GM12878 (cell line): ENCODE measurements at regions not wholly inside any gene's neighbourhood (a gene's known extent, or its start where the extent isn't known, plus 50 kb on each side); places are given as distances from the start of the nearest gene placed in this dataset.

Source experiments
- ATAC-seq: fragments of 200-7000 bp; cut with Tn5 transposase; 3 replicates; pipeline ENCODE4 v1.9.1; 2020; ENCODE audit warnings: mild to moderate bottlenecking, moderate library complexity
- BruUV-seq: library from RNA; stranded (reverse); fragments of 400-500 nt; replicated peaks from 2 replicates; lab custom pipeline; 2021; lab: Mats Ljungman, UMichigan
- CTCF ChIA-PET: fragments of 300-600 bp; sonication (Branson Sonifier 250); formaldehyde crosslinking; extraction: SDS; loops from one replicate; lab custom pipeline; 2021; ENCODE audit warnings: inconsistent platforms; lab: Yijun Ruan, JAX
- POLR2A ChIA-PET: fragments of 350-600 bp; formaldehyde crosslinking; extraction: SDS; loops from one replicate; lab custom pipeline; 2021; ENCODE audit warnings: inconsistent platforms; lab: Charles Lee
- RAD21 ChIA-PET: fragments of 300-600 bp; sonication (Branson Sonifier 250); formaldehyde crosslinking; loops from one replicate; lab custom pipeline; 2023; ENCODE audit warnings: antibody characterized with exemption; ENCODE audit not compliant: unreplicated experiment; lab: Charles Lee
- SMC1A ChIA-PET: fragments of 300-600 bp; sonication (Branson Sonifier 250); formaldehyde crosslinking; loops from one replicate; lab custom pipeline; 2023; ENCODE audit not compliant: unreplicated experiment, uncharacterized antibody; lab: Charles Lee
- DNase-seq: peaks from one replicate; pipeline ENCODE4 v3.0.0-alpha.2; 2011; ENCODE audit warnings: low read depth, low spot score
- FAIRE-seq: peaks from 3 replicates; lab custom pipeline; 2011; peaks lifted over from hg19 to GRCh38; lab: Jason Lieb, UNC
- H2AFZ ChIP-seq: 2 replicates; pipeline ENCODE4 v1.6.0; 2011; ENCODE audit warnings: low read depth, low read length, control low read depth; ENCODE audit not compliant: control insufficient read depth
- H3K27ac ChIP-seq: 2 replicates; pipeline ENCODE4 v1.5.1; 2011; ENCODE audit warnings: control low read depth; ENCODE audit not compliant: control insufficient read depth, insufficient read depth
- H3K27me3 ChIP-seq, 2 experiments: replicated peaks in 1 of 2; 2 replicates each; pipeline versions ENCODE4 v1.6.0 to v1.6.1; 2011; ENCODE audit warnings: low read length in 1 of 2; ENCODE audit not compliant: control insufficient read depth in 2 of 2, insufficient read depth in 2 of 2
- H3K36me3 ChIP-seq, 2 experiments: 2 replicates each; pipeline ENCODE4 v1.5.1; 2011; ENCODE audit warnings: low read length in 1 of 2; ENCODE audit not compliant: control insufficient read depth in 2 of 2, insufficient read depth in 2 of 2
- H3K4me1 ChIP-seq: 2 replicates; pipeline ENCODE4 v1.6.1; 2011; ENCODE audit warnings: mild to moderate bottlenecking, low read length, moderate library complexity, mixed read lengths; ENCODE audit not compliant: control insufficient read depth, insufficient read depth
- H3K4me2 ChIP-seq: 2 replicates; pipeline ENCODE4 v1.6.0; 2011; ENCODE audit warnings: control low read depth; ENCODE audit not compliant: control insufficient read depth, insufficient read depth
- H3K4me3 ChIP-seq: fragments of 200-600 bp; sonication (generic); 2 replicates; pipeline ENCODE4 v1.5.1; 2016
- H3K79me2 ChIP-seq: 2 replicates; pipeline ENCODE4 v1.6.0; 2011; ENCODE audit warnings: low read length; ENCODE audit not compliant: control insufficient read depth, insufficient read depth
- H3K9ac ChIP-seq: 2 replicates; pipeline ENCODE4 v1.8.0; 2011; ENCODE audit warnings: low read length, control low read depth, mixed read lengths; ENCODE audit not compliant: control insufficient read depth, insufficient read depth
- H3K9me3 ChIP-seq: replicated peaks from 3 replicates; pipeline ENCODE4 v1.5.1; 2011; ENCODE audit warnings: mild to moderate bottlenecking, low read length; ENCODE audit not compliant: control insufficient read depth, insufficient read depth
- H4K20me1 ChIP-seq: 2 replicates; pipeline ENCODE4 v1.6.0; 2011; ENCODE audit not compliant: control insufficient read depth, insufficient read depth
- BCL3 ChIP-seq: IDR thresholded peaks from 2 replicates; pipeline ENCODE4 v1.6.1; 2011; ENCODE audit warnings: borderline replicate concordance, low read depth, mild to moderate bottlenecking, moderate library complexity, low read length; ENCODE audit not compliant: insufficient read depth, poor library complexity, severe bottlenecking
- ESRRA ChIP-seq: IDR thresholded peaks from 2 replicates; pipeline ENCODE4 v1.6.1; 2012; ENCODE audit warnings: mild to moderate bottlenecking, low read length, improper control_type of control experiment
- IKZF1 ChIP-seq: fragments of 450-650 bp; conservative IDR thresholded peaks from 2 replicates; pipeline ENCODE4 v1.6.1; 2017; ENCODE audit warnings: antibody characterized with exemption, mild to moderate bottlenecking
- IKZF2 ChIP-seq, 2 experiments: fragments of 450-650 bp; IDR thresholded peaks; 2 replicates each; pipeline ENCODE4 v1.6.1; 2017; ENCODE audit warnings: mild to moderate bottlenecking in 2 of 2, moderate library complexity in 2 of 2
- NFYA ChIP-seq: IDR thresholded peaks from 2 replicates; pipeline ENCODE4 v1.6.1; 2011; ENCODE audit warnings: low read depth, mild to moderate bottlenecking, low read length, improper control_type of control experiment, borderline replicate concordance
- RELB ChIP-seq: fragments of 450-650 bp; IDR thresholded peaks from 2 replicates; pipeline ENCODE4 v1.6.1; 2017; ENCODE audit warnings: low read depth, mild to moderate bottlenecking, moderate library complexity
- SMAD5 ChIP-seq: IDR thresholded peaks from 2 replicates; pipeline ENCODE4 v1.6.1; 2016; ENCODE audit warnings: antibody characterized with exemption, low read depth
- STAT3 ChIP-seq: IDR thresholded peaks from 2 replicates; pipeline ENCODE4 v1.6.1; 2011; ENCODE audit warnings: low read depth, low read length, improper control_type of control experiment
- ZBTB40 ChIP-seq: fragments of 450-650 bp; IDR thresholded peaks from 2 replicates; pipeline ENCODE4 v1.6.1; 2016; ENCODE audit warnings: mild to moderate bottlenecking, moderate library complexity, borderline replicate concordance
- WGBS: methylation state at CpG from one replicate; pipeline ENCODE4 v1.1.6; 2016; ENCODE audit warnings: low lambda C conversion rate; ENCODE audit not compliant: insufficient replicate concordance, insufficient coverage; ENCODE audit errors: missing lambda C conversion rate; 5-methylcytosine and 5-hydroxymethylcytosine counted together
- in situ Hi-C: fragments of 300-500 bp; cut with MboI; formaldehyde crosslinking; loops from 9 replicates; pipeline ENCODE4 v1.14.3; 2018; ENCODE audit warnings: mixed read lengths
- intact Hi-C: fragments of 100-400 bp; cut with micrococcal nuclease; formaldehyde crosslinking; loops from one replicate; pipeline ENCODE4 v1.14.2; 2022; ENCODE audit not compliant: unreplicated experiment

GRCh38 chr10:61350068-61350467, 103.1 kb downstream of the TMEM26 start (continued):
- TF ChIP-seq ZBTB40: no peak
- no peak for TF ChIP-seq IKZF1
- TF ChIP-seq RELB: no peak
- no peak for TF ChIP-seq STAT3
- TF ChIP-seq SMAD5: no peak
- no peak for TF ChIP-seq IKZF2 (IDR thresholded peaks at IDR 0.05)
- TF ChIP-seq, all 136 proteins: peak for 0

- FAIRE-seq: no peak
- Histone ChIP-seq H3K9me3 (no peaks in the 10 kb centered on the region), H3K4me1 (no peaks in the 10 kb centered on the region), H3K4me2 (no peak overlapping the region), H3K36me3 (no peaks in the 10 kb centered on the region), H2AFZ (no peak overlapping the region), H4K20me1 (no peaks in the 10 kb centered on the region), H3K9ac (no peak overlapping the region), H3K27me3 (no peaks in the 10 kb centered on the region), H3K27ac (no peak overlapping the region), H3K4me3 (no peak overlapping the region), H3K79me2 (no peaks in the 10 kb centered on the region)
- in situ Hi-C loops (no loop called here), intact Hi-C loops (no loop called here)
- DNase-seq: no peak
- no TSS peak for BruUV-seq
- WGBS: 36% methylated on average over 3 of the region's 3 CpGs
- POLR2A ChIA-PET: no interaction called here
- RAD21 ChIA-PET: no interaction called here
- SMC1A ChIA-PET: no interaction called here
- CTCF ChIA-PET: interaction anchor here (1.1 kb wide), 1 partner anchor 17 kb away, joined by 3 read pairs; no protein-coding TSS in a partner anchor
- ATAC-seq: no peak
- TF ChIP-seq ESRRA (no peak), NFYA (no peak), BCL3 (no peak), ZBTB40 (no peak)
Observed at GRCh38 chr10:61346796-61347413, 106.3 kb downstream of the TMEM26 start.
